ENCODE measurements at regions not wholly inside any gene's neighbourhood (a gene's known extent, or its start where the extent isn't known, plus 50 kb on each side); places are given as distances from the start of the nearest gene placed in this dataset.

- TF ChIP-seq CTCF (IDR thresholded peaks at IDR 0.05; ENCODE audit: low read depth, low read length, missing control alignments) = no peak
- H3K4me3 ChIP-seq (ENCODE audit: low read depth, low read length) = no peak overlapping the region
- DNase-seq (ENCODE audit: low read depth) = no peak
- in situ Hi-C loops (cut with HindIII; ENCODE audit: low sequenced_read_pairs) = no loop called here
These were observed 451.6 kb upstream of the CADM1 start for GRCh38 chr11:115955803-115956202.

- no peak for DNase-seq (ENCODE audit: low read depth)
- H3K4me3 ChIP-seq (ENCODE audit: low read depth, low read length) = no peak overlapping the region
- in situ Hi-C loops (cut with HindIII; ENCODE audit: low sequenced_read_pairs) = no loop called here
- no peak for TF ChIP-seq CTCF (IDR thresholded peaks at IDR 0.05; ENCODE audit: low read depth, low read length, missing control alignments)
These were observed 446.4 kb upstream of the CADM1 start for GRCh38 chr11:115950660-115951059.

- in situ Hi-C loops (cut with HindIII; ENCODE audit: low sequenced_read_pairs) = no loop called here
- no peak overlapping the region for H3K4me3 ChIP-seq (ENCODE audit: low read depth, low read length)
- no peak for TF ChIP-seq CTCF (IDR thresholded peaks at IDR 0.05; ENCODE audit: low read depth, low read length, missing control alignments)
- DNase-seq (ENCODE audit: low read depth) = no peak
These were observed 440.4 kb upstream of the CADM1 start for GRCh38 chr11:115944596-115944995.

- no peak overlapping the region for H3K4me3 ChIP-seq (ENCODE audit: low read depth, low read length)
- DNase-seq (ENCODE audit: low read depth) = no peak
- no peak for TF ChIP-seq CTCF (IDR thresholded peaks at IDR 0.05; ENCODE audit: low read depth, low read length, missing control alignments)
- in situ Hi-C loops (cut with HindIII; ENCODE audit: low sequenced_read_pairs) = no loop called here
These were observed 437.8 kb upstream of the CADM1 start for GRCh38 chr11:115942011-115942410.

- in situ Hi-C loops (cut with HindIII; ENCODE audit: low sequenced_read_pairs) = no loop called here
- DNase-seq (ENCODE audit: low read depth) = peak; percentile 97
- H3K4me3 ChIP-seq (ENCODE audit: low read depth, low read length) = no peak overlapping the region
- TF ChIP-seq CTCF (IDR thresholded peaks at IDR 0.05; ENCODE audit: low read depth, low read length, missing control alignments) = no peak
These were observed 437.3 kb upstream of the CADM1 start for GRCh38 chr11:115941481-115941993.

GRCh38 chr11:115941044-115941443 is 436.8 kb upstream of the CADM1 start:
- H3K4me3 ChIP-seq (ENCODE audit: low read depth, low read length) = no peak overlapping the region
- DNase-seq (ENCODE audit: low read depth) = no peak
- TF ChIP-seq CTCF (IDR thresholded peaks at IDR 0.05; ENCODE audit: low read depth, low read length, missing control alignments) = no peak
- in situ Hi-C loops (cut with HindIII; ENCODE audit: low sequenced_read_pairs) = no loop called here
